Left lung (tissue), 4 donors: ENCODE measurements at regions not wholly inside any gene's neighbourhood (a gene's known extent, or its start where the extent isn't known, plus 50 kb on each side); places are given as distances from the start of the nearest gene placed in this dataset.

ENCODE experiments used
- ATAC-seq: fragments of 200-7000 bp; cut with Tn5 transposase; one replicate; pipeline ENCODE4 v1.9.1; 2020; ENCODE audit warnings: moderate library complexity
- DNase-seq, 4 donors: peaks; one replicate each; pipeline ENCODE4 v3.0.0-alpha.2; 2013 to 2020
- H3K27ac ChIP-seq, 2 donors: fragments of 200-600 bp; sonication (generic) in 1 of 2; one replicate each; pipeline versions ENCODE4 v1.5.0 to v1.8.0; 2020 to 2021
- H3K27me3 ChIP-seq, 2 donors: fragments of 200-600 bp; sonication (generic) in 1 of 2; one replicate each; pipeline versions ENCODE4 v1.5.0 to v1.8.0; 2020 to 2021
- H3K36me3 ChIP-seq, 2 donors: fragments of 200-600 bp; sonication (generic) in 1 of 2; one replicate each; pipeline versions ENCODE4 v1.5.0 to v1.8.0; 2020 to 2021
- H3K4me1 ChIP-seq, 2 donors: fragments of 200-600 bp; one replicate each; pipeline ENCODE4 v1.8.0; 2021
- H3K4me3 ChIP-seq, 2 donors: fragments of 200-600 bp; sonication (generic) in 1 of 2; one replicate each; pipeline versions ENCODE4 v1.5.0 to v1.8.0; 2020 to 2021; ENCODE audit warnings: mild to moderate bottlenecking in 1 of 2
- H3K9me3 ChIP-seq, 2 donors: fragments of 200-600 bp; sonication (generic) in 1 of 2; one replicate each; pipeline versions ENCODE4 v1.5.0 to v1.8.0; 2020 to 2021
- CTCF ChIP-seq, 2 donors: fragments of 200-600 bp; sonication (generic) in 1 of 2; IDR thresholded peaks; one replicate each; pipeline versions ENCODE4 v1.5.0 to v1.8.0; 2021; ENCODE audit warnings: antibody characterized with exemption in 2 of 2
- intact Hi-C, 2 donors: fragments of 100-400 bp; cut with DNase I; formaldehyde crosslinking; loops; one replicate each; pipeline versions ENCODE4 v1.11.2 to v1.14.2; 2022
- donor health status: DM: no; HTN: yes; CAD: no.
- donor health status: DM: no; HTN: no; CAD: no.

GRCh38 chr1:232137066-232137465 lies 492.9 kb downstream of the SIPA1L2 start:
- ATAC-seq (no peak), DNase-seq (no peak)
- Histone ChIP-seq H3K27me3 (no peaks in the 10 kb centered on the region), H3K4me3 (no peak overlapping the region), H3K9me3 (peaks cover 0 to 14% of the 10 kb centered on the region in 2 donors), H3K4me1 (no peaks in the 10 kb centered on the region), H3K36me3 (no peaks in the 10 kb centered on the region), H3K27ac (no peak overlapping the region)
- intact Hi-C loops, result no loop called here
- no peak for TF ChIP-seq CTCF (IDR thresholded peaks at IDR 0.05)

- H3K27ac ChIP-seq, result no peak overlapping the region
- H3K9me3 ChIP-seq, result peaks cover 0 to 18% of the 10 kb centered on the region in 2 donors
- no peaks in the 10 kb centered on the region for H3K27me3 ChIP-seq
- intact Hi-C loops, result no loop called here
- no peak for TF ChIP-seq CTCF (IDR thresholded peaks at IDR 0.05)
- no peak for ATAC-seq
- no peaks in the 10 kb centered on the region for H3K36me3 ChIP-seq
- DNase-seq, result no peak
- no peaks in the 10 kb centered on the region for H3K4me1 ChIP-seq
- H3K4me3 ChIP-seq, result no peak overlapping the region
These were observed 493.8 kb downstream of the SIPA1L2 start for GRCh38 chr1:232136136-232136535.

- DNase-seq (no peak), ATAC-seq (no peak)
- Histone ChIP-seq H3K4me3 (no peak overlapping the region), H3K36me3 (no peaks in the 10 kb centered on the region), H3K27me3 (no peaks in the 10 kb centered on the region), H3K9me3 (peaks cover 0 to 13% of the 10 kb centered on the region in 2 donors), H3K27ac (no peak overlapping the region), H3K4me1 (no peaks in the 10 kb centered on the region)
- intact Hi-C loops, result no loop called here
- TF ChIP-seq CTCF (IDR thresholded peaks at IDR 0.05), result no peak
These were observed 495.6 kb downstream of the SIPA1L2 start for GRCh38 chr1:232134365-232134764.

GRCh38 chr1:232132572-232132971 lies 497.4 kb downstream of the SIPA1L2 start:
- no peak for DNase-seq
- no peaks in the 10 kb centered on the region for H3K4me1 ChIP-seq
- no peak for TF ChIP-seq CTCF (IDR thresholded peaks at IDR 0.05)
- intact Hi-C loops, result no loop called here
- no peak for ATAC-seq
- no peak overlapping the region for H3K4me3 ChIP-seq
- H3K27ac ChIP-seq, result no peak overlapping the region
- H3K9me3 ChIP-seq, result peaks cover 0 to 13% of the 10 kb centered on the region in 2 donors
- no peaks in the 10 kb centered on the region for H3K36me3 ChIP-seq
- no peaks in the 10 kb centered on the region for H3K27me3 ChIP-seq

GRCh38 chr1:232131715-232132391 lies 498.1 kb downstream of the SIPA1L2 start:
- Histone ChIP-seq H3K4me1 (no peaks in the 10 kb centered on the region), H3K27ac (no peak overlapping the region), H3K27me3 (no peaks in the 10 kb centered on the region), H3K9me3 (peaks cover 0 to 13% of the 10 kb centered on the region in 2 donors), H3K36me3 (no peaks in the 10 kb centered on the region), H3K4me3 (no peak overlapping the region)
- no peak for TF ChIP-seq CTCF (IDR thresholded peaks at IDR 0.05)
- intact Hi-C loops, result no loop called here
- DNase-seq (no peak), ATAC-seq (no peak)
